Natural killer cell treated with Interleukin-12 subunit alpha and Interleukin-12 subunit beta and Interleukin-15 and Interleukin-18, amount 100 ng/mL, for 72 hours (primary cell): ENCODE measurements at regions not wholly inside any gene's neighbourhood (a gene's known extent, or its start where the extent isn't known, plus 50 kb on each side); places are given as distances from the start of the nearest gene placed in this dataset.
A peak's percentile ranks its signal among the peaks of the same experiment; 100 is the strongest.

Experiments
- ATAC-seq, 2 donors: fragments of 150-1000 bp; cut with Tn5 transposase in 1 of 2; sonication (Bioruptor Pico), chemical (Tn5 transposase) in 1 of 2; 2 replicates each; pipeline ENCODE4 v1.10.0; 2021
- DNase-seq: peaks from one replicate; pipeline ENCODE4 v3.0.0; 2022; ENCODE audit warnings: low spot score
- H3K27ac Mint-ChIP-seq, 2 donors: 1 replicate in 1 of 2; 2 replicates in 1 of 2; pipeline ENCODE4 v1.8.0; 2022; ENCODE audit warnings: mixed read lengths in 2 of 2, mild to moderate bottlenecking in 1 of 2, moderate library complexity in 1 of 2
- H3K27me3 Mint-ChIP-seq, 2 donors: 1 replicate in 1 of 2; 2 replicates in 1 of 2; pipeline ENCODE4 v1.8.0; 2022; ENCODE audit warnings: mixed read lengths in 2 of 2
- H3K36me3 Mint-ChIP-seq: one replicate; pipeline ENCODE4 v1.8.0; 2022; ENCODE audit warnings: mixed read lengths
- H3K4me1 Mint-ChIP-seq, 2 donors: 1 replicate in 1 of 2; 2 replicates in 1 of 2; pipeline ENCODE4 v1.8.0; 2022; ENCODE audit warnings: low read depth in 2 of 2, mixed read lengths in 2 of 2, mild to moderate bottlenecking in 1 of 2
- H3K4me3 Mint-ChIP-seq: one replicate; pipeline ENCODE4 v1.8.0; 2022; ENCODE audit warnings: mixed read lengths
- H3K9me3 Mint-ChIP-seq: 2 replicates; pipeline ENCODE4 v1.8.0; 2022; ENCODE audit warnings: mixed read lengths

DNA sequence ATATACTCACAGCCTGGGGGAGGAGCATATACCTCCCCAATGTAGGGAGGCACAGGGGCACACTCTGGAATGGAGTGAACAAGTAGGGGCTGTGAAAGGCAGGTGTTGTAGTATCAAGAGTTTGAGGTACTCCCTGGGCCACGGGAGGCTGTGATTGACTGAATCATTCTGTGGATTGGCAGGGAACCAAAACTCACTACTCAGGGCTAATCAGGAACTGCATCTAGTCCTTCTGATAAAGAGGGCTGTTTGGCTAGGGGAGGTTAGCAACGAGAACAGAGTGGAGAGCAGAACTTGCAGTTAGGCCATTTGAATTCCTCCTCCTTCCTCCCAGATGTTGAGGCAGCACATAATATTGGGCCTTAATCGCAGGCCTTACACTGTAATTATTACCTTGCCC lies 369.2 kb upstream of the MPDZ start:
- ATAC-seq (no peak), DNase-seq (no peak)
- H3K36me3 Mint-ChIP-seq, result no peaks in the 10 kb centered on the region
- no peaks in the 10 kb centered on the region for H3K4me1 Mint-ChIP-seq
- peaks cover 13% of the 10 kb centered on the region for H3K9me3 Mint-ChIP-seq
- no peak overlapping the region for H3K27ac Mint-ChIP-seq
- H3K4me3 Mint-ChIP-seq, result no peak overlapping the region
- no peaks in the 10 kb centered on the region for H3K27me3 Mint-ChIP-seq

DNA sequence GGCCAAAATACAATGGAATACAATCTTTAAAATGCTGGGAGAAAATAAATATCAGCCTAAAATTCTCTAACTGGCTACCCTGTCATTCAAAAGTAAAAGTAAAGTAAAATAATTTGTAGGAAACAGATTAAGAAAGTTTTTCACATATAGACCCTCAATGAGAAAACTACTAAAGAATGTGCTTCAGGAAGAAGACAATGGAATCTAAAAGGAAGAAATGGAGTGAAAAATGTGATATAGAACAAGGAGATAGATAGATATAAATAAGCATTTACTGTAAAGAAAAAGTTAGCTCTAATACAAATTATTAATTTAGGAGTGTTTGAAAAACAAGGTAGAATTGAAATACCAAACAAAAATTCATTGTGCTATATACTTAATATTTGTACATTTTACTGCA lies 368.6 kb upstream of the MPDZ start:
- Mint-ChIP-seq H3K27ac (no peak overlapping the region), H3K4me3 (no peak overlapping the region), H3K36me3 (no peaks in the 10 kb centered on the region), H3K27me3 (no peaks in the 10 kb centered on the region), H3K4me1 (no peaks in the 10 kb centered on the region), H3K9me3 (peaks cover 12% of the 10 kb centered on the region)
- ATAC-seq (no peak), DNase-seq (no peak)

DNA sequence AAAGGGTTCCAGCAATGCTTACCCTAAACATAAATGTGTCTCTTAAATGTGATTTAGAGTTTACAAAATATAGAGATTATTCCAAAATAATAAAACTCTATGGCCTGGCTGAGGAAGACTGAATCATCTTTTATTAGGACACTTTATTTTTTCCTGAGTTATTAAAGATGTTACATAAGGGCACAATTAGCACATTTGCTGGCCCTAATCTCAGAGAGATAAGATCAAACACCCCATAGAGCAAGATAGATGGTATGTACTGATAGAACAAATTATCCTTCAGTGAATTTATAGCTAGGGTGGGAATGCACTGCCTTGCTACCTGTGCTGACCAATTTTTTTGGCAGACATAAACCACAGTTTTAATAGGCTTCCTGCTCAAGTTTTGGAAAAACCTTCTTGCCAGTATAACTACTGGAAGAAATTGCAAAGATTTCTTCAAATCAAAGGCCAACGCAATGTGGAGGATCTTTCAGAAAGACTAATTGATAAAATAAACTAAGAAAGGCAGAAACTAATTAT lies 367.1 kb upstream of the MPDZ start:
- DNase-seq (no peak), ATAC-seq (no peak)
- H3K4me1 Mint-ChIP-seq, result no peaks in the 10 kb centered on the region
- H3K4me3 Mint-ChIP-seq, result no peak overlapping the region
- H3K27ac Mint-ChIP-seq, result no peak overlapping the region
- peaks cover 5% of the 10 kb centered on the region for H3K9me3 Mint-ChIP-seq
- no peaks in the 10 kb centered on the region for H3K27me3 Mint-ChIP-seq
- no peaks in the 10 kb centered on the region for H3K36me3 Mint-ChIP-seq

DNA sequence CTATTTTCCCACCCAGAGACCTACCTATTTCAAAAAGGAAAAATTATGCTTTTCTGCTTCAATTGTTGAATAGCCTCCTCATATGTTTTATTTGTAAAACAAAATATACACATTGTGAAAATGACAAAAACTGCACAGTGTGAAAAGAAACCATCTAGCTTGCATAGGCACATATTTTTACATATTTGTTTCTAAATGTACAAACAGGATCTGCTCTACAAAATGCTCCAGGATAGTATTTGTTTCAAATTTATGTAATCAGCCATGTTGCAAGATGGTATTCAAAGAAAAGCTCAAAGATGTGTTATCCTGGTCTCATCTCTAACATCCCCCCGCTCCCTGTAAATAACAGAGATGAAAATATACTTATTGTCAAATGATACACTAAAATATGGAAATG lies 366.1 kb upstream of the MPDZ start:
- Mint-ChIP-seq H3K4me3 (no peak overlapping the region), H3K4me1 (no peaks in the 10 kb centered on the region), H3K9me3 (peaks cover 5% of the 10 kb centered on the region), H3K27me3 (no peaks in the 10 kb centered on the region), H3K27ac (no peak overlapping the region), H3K36me3 (no peaks in the 10 kb centered on the region)
- DNase-seq (no peak), ATAC-seq (no peak)

DNA sequence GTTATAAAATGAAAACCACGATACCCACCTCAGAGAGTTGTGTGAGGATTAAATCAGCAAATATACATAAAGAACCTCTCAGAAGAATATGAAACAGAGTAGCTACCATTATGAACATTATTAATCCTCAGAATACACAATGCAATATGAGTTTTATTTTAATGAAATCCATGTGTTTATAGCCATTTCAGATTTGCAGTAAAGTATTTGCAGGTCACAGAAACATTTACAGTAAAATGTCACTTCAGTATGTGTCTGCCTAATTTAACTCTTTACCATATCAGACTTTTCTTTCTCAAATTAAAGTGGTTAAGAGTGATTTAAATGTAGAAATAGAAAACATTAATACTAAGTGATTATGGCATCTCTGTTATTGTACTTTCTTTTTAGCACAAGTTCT lies 365.2 kb upstream of the MPDZ start:
- DNase-seq (no peak), ATAC-seq (no peak)
- Mint-ChIP-seq H3K9me3 (peaks cover 5% of the 10 kb centered on the region), H3K27ac (no peak overlapping the region), H3K27me3 (no peaks in the 10 kb centered on the region), H3K4me1 (no peaks in the 10 kb centered on the region), H3K4me3 (no peak overlapping the region), H3K36me3 (no peaks in the 10 kb centered on the region)

DNA sequence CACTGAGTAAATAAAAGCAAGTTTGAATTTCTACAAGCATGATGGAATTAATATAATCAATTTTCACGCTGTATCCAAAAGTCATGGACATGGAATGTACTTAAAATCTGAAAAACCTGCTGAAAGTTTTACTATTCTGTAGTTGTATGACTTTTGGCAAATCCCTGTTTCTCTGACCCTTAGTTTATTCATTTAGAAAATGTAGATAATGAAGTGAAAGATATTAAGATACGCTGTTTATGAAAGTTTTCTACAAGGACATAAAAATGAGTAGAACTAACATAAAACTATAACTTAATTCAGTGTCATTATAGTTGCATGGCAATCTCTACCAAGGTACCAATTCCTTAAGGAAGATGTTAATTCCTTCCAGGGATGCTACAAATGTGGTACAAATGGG lies 363.2 kb upstream of the MPDZ start:
- Mint-ChIP-seq H3K4me1 (no peaks in the 10 kb centered on the region), H3K27ac (no peak overlapping the region), H3K4me3 (no peak overlapping the region), H3K27me3 (no peaks in the 10 kb centered on the region), H3K9me3 (peaks cover 11% of the 10 kb centered on the region), H3K36me3 (peaks cover 7% of the 10 kb centered on the region)
- DNase-seq, result no peak
- no peak for ATAC-seq

DNA sequence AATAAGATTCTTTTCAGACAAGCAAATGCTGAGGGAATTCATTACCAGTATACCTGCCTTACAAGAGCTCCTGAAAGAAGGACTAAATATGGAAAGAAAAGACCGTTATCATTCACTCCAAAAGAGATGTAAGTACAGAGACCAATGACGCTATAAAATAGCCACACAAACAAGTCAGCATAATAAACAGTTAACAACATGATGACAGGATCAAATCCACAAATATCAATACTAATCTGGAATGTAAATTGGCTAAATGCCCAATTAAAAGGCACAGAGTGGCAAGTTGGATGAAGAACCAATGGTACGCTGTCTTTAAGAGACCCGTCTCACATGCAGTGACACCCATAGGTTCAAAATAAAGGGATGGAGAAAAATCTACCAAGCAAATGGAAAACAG lies 349.6 kb upstream of the MPDZ start:
- Mint-ChIP-seq H3K4me1 (no peaks in the 10 kb centered on the region), H3K27me3 (no peaks in the 10 kb centered on the region), H3K27ac (no peak overlapping the region), H3K36me3 (peaks cover 29% of the 10 kb centered on the region), H3K9me3 (peaks cover 31% of the 10 kb centered on the region), H3K4me3 (no peak overlapping the region)
- no peak for ATAC-seq
- no peak for DNase-seq

DNA sequence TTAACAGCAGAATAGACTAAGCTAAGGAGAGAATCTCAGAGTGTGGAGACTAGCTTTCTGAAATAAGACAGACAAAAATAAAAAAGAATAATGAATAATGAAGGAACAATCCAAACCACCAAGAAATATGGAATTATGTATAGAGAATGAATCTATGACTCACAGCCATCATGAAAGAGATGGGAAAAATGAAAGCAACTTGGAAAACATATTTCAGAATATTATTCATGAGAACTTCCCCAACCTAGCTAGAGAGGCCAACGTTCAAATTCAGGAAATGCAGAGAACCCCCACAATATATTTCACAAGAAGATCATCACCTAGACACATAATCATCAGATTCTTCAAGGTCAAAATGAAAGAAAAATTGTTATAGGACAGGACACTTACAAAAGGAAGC lies 349.0 kb upstream of the MPDZ start:
- DNase-seq, result no peak
- ATAC-seq, result no peak

DNA sequence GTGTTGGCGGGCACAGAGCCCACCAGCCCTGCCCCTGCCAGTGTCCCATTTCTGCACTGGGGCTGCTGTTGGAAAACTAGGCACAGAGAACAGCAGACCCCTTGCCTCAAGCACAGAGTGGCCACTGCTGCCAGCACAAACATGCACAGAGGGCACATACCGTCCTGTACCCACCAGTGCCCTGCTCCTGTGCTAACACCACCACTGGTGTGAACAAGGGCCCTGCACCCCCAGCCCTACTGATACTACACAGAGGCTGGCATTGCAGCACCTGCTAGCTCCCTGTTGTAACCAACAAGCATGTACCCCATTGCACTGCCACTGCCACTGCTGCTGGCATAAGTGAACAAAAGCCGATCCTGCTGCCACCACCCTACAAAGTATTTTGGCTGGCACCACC lies 348.0 kb upstream of the MPDZ start:
- Mint-ChIP-seq H3K4me3 (no peak overlapping the region), H3K4me1 (no peaks in the 10 kb centered on the region), H3K36me3 (peaks cover 29% of the 10 kb centered on the region), H3K27ac (no peak overlapping the region), H3K9me3 (peaks cover 30% of the 10 kb centered on the region), H3K27me3 (no peaks in the 10 kb centered on the region)
- peak in 1 of 2 donors; percentile 20 for ATAC-seq
- no peak for DNase-seq

More for the DNA sequence above, 349.0 kb upstream of the MPDZ start:
- no peak overlapping the region for H3K4me3 Mint-ChIP-seq
- H3K9me3 Mint-ChIP-seq, result peaks cover 30% of the 10 kb centered on the region
- H3K36me3 Mint-ChIP-seq, result peaks cover 29% of the 10 kb centered on the region
- no peaks in the 10 kb centered on the region for H3K27me3 Mint-ChIP-seq
- H3K4me1 Mint-ChIP-seq, result no peaks in the 10 kb centered on the region
- H3K27ac Mint-ChIP-seq, result no peak overlapping the region

DNA sequence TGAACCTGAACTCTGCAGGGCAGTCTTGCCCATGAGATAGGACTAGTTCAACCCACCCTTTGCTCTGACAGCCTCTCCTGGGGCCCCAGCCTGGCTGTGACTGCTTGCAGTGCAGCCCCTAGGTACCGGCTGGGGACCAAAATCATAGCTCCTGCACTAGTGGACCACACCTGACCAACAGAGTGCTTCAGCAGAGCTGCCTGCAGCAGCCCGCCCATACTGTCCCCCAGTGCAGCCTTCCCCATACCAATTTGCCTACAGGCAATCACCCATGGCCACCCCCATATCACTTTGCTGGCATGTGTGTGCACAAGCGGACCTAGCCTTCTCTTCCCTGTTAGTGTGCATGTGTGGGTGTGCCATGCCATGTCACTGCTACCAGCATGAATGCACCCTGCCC lies 347.6 kb upstream of the MPDZ start:
- Mint-ChIP-seq H3K27me3 (no peaks in the 10 kb centered on the region), H3K9me3 (peaks cover 30% of the 10 kb centered on the region)

DNA sequence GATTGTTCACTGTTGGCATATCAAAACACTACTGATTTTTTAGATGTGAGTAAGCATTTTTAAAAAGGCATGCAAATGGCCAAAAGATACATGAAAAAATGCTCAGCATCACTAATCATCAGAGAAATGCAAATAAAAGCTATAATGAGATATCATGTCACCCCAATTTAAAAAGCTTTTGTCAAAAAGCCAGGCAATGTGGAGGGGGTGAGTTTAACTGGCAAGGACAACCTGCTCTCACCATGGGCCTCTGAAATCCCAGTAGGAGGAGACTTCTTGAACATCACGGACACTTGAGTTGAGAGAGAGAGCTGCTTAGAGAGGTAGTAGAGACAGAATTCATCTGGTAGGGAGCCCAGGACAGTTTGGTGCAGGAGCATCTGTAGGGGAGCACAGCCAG lies 347.1 kb upstream of the MPDZ start:
- H3K4me3 Mint-ChIP-seq, result no peak overlapping the region
- H3K27me3 Mint-ChIP-seq, result no peaks in the 10 kb centered on the region
- no peaks in the 10 kb centered on the region for H3K4me1 Mint-ChIP-seq
- H3K27ac Mint-ChIP-seq, result no peak overlapping the region
- ATAC-seq, result no peak
- peaks cover 30% of the 10 kb centered on the region for H3K9me3 Mint-ChIP-seq
- peaks cover 23% of the 10 kb centered on the region for H3K36me3 Mint-ChIP-seq
- no peak for DNase-seq

More for the DNA sequence above, 347.6 kb upstream of the MPDZ start:
- Mint-ChIP-seq H3K4me3 (no peak overlapping the region), H3K4me1 (no peaks in the 10 kb centered on the region), H3K27ac (no peak overlapping the region), H3K36me3 (peaks cover 28% of the 10 kb centered on the region)
- no peak for ATAC-seq
- DNase-seq, result no peak

DNA sequence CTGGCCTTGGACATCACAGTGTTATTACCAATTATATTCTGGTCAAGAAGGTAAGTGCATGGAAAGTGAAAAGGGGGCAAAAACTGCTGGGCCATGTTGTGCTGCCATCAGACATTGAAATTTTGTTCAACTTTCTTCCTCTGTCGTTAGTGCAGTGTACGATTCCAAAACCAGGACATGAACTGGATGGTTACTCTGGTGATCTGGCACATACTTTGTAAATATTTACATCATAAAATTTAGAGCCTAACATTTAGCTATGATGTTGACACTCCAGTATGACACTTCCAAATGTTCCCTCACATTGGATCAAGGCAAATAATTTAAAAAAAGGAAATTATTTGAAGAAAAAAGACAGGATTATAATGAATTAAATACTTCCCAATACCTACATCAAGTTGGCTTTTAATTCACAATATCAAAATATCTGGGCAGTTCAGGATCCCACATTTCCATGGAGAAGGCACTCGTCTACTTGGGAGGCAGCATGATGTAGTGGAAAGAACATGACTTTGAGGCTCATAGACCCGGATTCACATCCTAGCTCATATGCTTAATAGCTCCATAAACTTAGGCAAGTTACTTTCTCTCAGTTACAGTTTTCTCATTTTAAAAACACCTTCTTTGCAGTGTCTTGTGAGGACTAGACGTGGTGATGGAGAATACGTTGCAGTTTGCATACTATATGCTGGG lies 342.5 kb upstream of the MPDZ start:
- H3K36me3 Mint-ChIP-seq, result no peaks in the 10 kb centered on the region
- H3K4me3 Mint-ChIP-seq, result no peak overlapping the region
- peaks cover 24% of the 10 kb centered on the region for H3K9me3 Mint-ChIP-seq
- H3K27me3 Mint-ChIP-seq, result no peaks in the 10 kb centered on the region
- ATAC-seq (no peak), DNase-seq (no peak)
- no peaks in the 10 kb centered on the region for H3K4me1 Mint-ChIP-seq
- no peak overlapping the region for H3K27ac Mint-ChIP-seq

DNA sequence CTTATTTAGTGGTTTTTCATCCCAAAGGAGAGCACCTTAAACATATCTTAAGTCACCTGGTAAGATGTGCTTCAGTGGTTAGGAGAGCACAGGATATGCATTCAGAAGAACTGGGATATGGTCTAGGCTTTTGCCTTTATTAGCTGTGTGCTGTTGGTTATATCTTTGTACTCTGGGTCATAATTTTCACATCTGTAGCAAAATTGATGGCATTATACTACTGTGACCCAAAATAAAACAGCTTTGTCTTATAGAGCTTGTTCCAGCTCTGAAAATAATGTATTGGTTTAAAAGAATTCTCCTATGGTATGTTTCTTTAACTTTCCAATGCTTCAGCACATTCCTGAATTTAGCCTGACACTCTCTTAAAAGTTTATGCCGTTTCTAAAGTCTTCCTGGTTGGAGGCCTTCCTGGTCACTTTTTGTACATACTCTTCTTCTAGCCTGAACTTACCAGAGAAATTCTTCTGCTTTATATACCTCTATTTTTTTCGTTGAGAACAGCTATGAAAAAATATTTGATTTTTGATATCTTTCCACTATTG lies 337.1 kb upstream of the MPDZ start:
- peaks cover 33% of the 10 kb centered on the region for H3K9me3 Mint-ChIP-seq
- no peak for ATAC-seq
- no peaks in the 10 kb centered on the region for H3K36me3 Mint-ChIP-seq
- H3K4me1 Mint-ChIP-seq, result no peaks in the 10 kb centered on the region
- no peaks in the 10 kb centered on the region for H3K27me3 Mint-ChIP-seq
- DNase-seq, result no peak
- H3K4me3 Mint-ChIP-seq, result no peak overlapping the region
- H3K27ac Mint-ChIP-seq, result no peak overlapping the region

DNA sequence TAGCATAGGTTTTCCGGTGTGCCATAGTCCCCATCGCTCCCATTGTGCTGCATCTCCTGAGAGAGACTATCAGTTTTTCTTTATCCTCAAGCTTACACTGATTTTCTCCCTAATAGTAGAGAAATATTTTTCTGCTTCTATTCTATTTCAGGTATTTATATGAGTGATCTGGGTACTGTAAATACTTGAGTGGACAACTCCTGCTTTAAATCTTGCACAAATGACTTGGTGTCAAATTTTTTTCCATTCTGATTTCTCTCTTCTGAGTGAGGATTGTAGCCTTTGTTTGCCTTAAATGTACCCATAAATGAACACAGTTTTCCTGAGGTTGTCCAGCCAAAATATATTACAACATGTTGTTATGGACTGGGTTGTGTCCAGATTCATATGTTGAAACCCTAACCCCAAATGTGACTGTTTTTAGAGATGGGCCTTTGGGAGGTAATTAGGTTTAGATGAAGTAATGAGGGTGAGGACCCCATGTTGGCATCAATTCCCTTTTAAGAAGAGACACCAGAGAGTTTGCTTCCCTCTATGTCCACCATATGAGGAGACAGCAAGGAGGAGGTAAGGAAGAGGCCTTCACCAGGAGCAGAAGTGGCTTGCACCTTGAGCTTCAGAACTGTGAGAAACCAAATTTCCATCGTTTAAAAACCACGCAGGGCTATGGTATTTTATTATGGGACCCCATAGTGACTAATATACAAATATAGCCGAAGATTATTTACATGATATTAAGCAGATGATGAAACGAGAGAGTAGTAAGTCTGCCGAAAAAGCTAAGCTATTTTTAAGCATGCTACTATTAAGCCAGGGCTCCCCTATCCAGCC lies 336.4 kb upstream of the MPDZ start:
- no peaks in the 10 kb centered on the region for H3K4me1 Mint-ChIP-seq
- H3K36me3 Mint-ChIP-seq, result no peaks in the 10 kb centered on the region
- peaks cover 33% of the 10 kb centered on the region for H3K9me3 Mint-ChIP-seq

More for the DNA sequence above, 336.4 kb upstream of the MPDZ start:
- DNase-seq, result no peak
- Mint-ChIP-seq H3K27ac (no peak overlapping the region), H3K4me3 (no peak overlapping the region), H3K27me3 (no peaks in the 10 kb centered on the region)
- no peak for ATAC-seq
